Spleen (tissue), 7 donors: ENCODE measurements at regions not wholly inside any gene's neighbourhood (a gene's known extent, or its start where the extent isn't known, plus 50 kb on each side); places are given as distances from the start of the nearest gene placed in this dataset.

Experiments
- POLR2A ChIP-seq, 3 donors: fragments of 450-650 bp; IDR thresholded peaks; one replicate each; pipeline ENCODE4 v1.5.1; 2017; ENCODE audit warnings: antibody characterized with exemption in 3 of 3, mild to moderate bottlenecking in 1 of 3
- POLR2AphosphoS5 ChIP-seq, 3 donors: sonication (generic); formaldehyde crosslinking; IDR thresholded peaks; one replicate each; pipeline ENCODE4 v1.5.1; 2017; ENCODE audit warnings: antibody characterized with exemption in 3 of 3
- TF ChIP-seq, protein P1 (sequence below), 11 experiments: fragments of 200-600 bp in 7 of 11; fragments of 450-650 bp in 4 of 11; sonication (generic) in 4 of 11; IDR thresholded peaks in 8 of 11; conservative IDR thresholded peaks in 3 of 11; 1 replicate in 7 of 11; 2 replicates in 4 of 11; pipeline versions ENCODE4 v1.4.0 to v1.8.0; 2016 to 2021; ENCODE audit warnings: antibody characterized with exemption in 11 of 11, inconsistent platforms in 4 of 11, mild to moderate bottlenecking in 1 of 11
- donor health status: DM: no; HTN: no; CAD: no; lungs with moderate emphysema.
- donor health status: DM: no; HTN: no; CAD: no.
- donor health status: DM: no; HTN: no; CAD: no.

DNA sequence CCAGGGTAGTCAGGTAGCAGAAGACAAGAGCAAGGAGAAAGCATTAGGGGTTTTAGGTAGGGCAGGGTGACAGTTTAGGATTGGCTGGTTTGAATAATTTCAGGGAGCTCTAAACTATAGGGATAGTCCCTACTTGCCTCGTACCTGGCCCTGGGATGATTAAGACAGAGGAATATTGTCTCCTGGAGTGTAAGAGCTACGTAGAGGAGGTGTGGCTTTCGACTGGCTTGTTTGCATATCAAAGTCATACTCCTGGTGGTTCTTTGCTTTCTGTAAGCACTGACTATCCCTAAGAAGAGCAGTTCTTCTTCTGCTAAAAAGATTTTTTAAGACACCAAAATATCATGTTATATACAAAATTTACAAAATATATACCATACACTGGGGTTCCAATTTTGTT lies 1867.4 kb downstream of the SUCLG1 start:
- TF ChIP-seq POLR2AphosphoS5 (IDR thresholded peaks at IDR 0.05) (no peak), POLR2A (IDR thresholded peaks at IDR 0.05) (no peak)
- TF ChIP-seq, protein P1, sequence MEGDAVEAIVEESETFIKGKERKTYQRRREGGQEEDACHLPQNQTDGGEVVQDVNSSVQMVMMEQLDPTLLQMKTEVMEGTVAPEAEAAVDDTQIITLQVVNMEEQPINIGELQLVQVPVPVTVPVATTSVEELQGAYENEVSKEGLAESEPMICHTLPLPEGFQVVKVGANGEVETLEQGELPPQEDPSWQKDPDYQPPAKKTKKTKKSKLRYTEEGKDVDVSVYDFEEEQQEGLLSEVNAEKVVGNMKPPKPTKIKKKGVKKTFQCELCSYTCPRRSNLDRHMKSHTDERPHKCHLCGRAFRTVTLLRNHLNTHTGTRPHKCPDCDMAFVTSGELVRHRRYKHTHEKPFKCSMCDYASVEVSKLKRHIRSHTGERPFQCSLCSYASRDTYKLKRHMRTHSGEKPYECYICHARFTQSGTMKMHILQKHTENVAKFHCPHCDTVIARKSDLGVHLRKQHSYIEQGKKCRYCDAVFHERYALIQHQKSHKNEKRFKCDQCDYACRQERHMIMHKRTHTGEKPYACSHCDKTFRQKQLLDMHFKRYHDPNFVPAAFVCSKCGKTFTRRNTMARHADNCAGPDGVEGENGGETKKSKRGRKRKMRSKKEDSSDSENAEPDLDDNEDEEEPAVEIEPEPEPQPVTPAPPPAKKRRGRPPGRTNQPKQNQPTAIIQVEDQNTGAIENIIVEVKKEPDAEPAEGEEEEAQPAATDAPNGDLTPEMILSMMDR (IDR thresholded peaks at IDR 0.05 in 8 of 11, conservative IDR thresholded peaks at IDR 0.05 in 3 of 11), result no peak
